ENCODE measurements at regions not wholly inside any gene's neighbourhood (a gene's known extent, or its start where the extent isn't known, plus 50 kb on each side); places are given as distances from the start of the nearest gene placed in this dataset.

DNA sequence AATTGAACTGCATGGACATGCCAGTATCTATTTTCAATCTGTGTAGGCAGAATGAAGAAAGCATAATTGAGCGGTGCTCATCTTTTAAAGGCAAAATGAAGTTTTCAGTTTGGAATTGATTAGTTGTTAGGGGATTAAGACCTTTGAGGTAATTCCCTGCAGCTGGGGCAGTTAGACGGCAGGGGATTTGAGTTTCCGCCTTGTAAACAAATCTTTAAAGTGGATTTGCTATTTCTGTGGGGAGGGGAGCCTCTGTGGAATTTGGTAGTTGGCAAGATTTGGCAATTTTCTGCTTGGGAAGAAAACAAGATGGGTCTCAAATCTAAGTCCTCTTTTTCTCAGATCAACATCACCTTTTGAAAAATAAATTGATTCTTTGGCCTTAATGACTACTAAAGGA lies 212.5 kb upstream of the CNTN6 start:
- Histone ChIP-seq H3K9me3 (ENCODE audit: control insufficient read depth, insufficient read depth, low read depth, low read length) (no peaks in the 10 kb centered on the region), H3K4me1 (ENCODE audit: control insufficient read depth, insufficient read depth, low read length) (no peaks in the 10 kb centered on the region), H3K27ac (ENCODE audit: low read length) (no peak overlapping the region), H3K4me3 (ENCODE audit: low read depth in 2 of 2, low read length in 2 of 2) (no peak overlapping the region), H3K27me3 (ENCODE audit: control insufficient read depth, insufficient read depth, low read length) (no peaks in the 10 kb centered on the region), H3K36me3 (ENCODE audit: control insufficient read depth, insufficient read depth, low read length) (no peaks in the 10 kb centered on the region)
- POLR2A ChIA-PET = no interaction called here
- in situ Hi-C loops (cut with HindIII; ENCODE audit: low pct_unique_long_range_greater_than_20kb, low sequenced_read_pairs) = no loop called here
- intact Hi-C loops (cut with micrococcal nuclease; ENCODE audit: unreplicated experiment) = no loop called here
- DNase-seq (ENCODE audit: low read depth, low spot score) (no peak), ATAC-seq (no peak)
- BruUV-seq (replicated peaks) = no TSS peak
- CTCF ChIA-PET = no interaction called here
- TF ChIP-seq SIN3A (IDR thresholded peaks at IDR 0.05; ENCODE audit: borderline replicate concordance, insufficient read depth, low read depth, low read length) (no peak), TCF7L2 (IDR thresholded peaks at IDR 0.05; ENCODE audit: low read depth, low read length) (no peak), POLR2AphosphoS5 (IDR thresholded peaks at IDR 0.05; ENCODE audit: low read depth, low read length) (no peak)
- TF ChIP-seq, protein P1, sequence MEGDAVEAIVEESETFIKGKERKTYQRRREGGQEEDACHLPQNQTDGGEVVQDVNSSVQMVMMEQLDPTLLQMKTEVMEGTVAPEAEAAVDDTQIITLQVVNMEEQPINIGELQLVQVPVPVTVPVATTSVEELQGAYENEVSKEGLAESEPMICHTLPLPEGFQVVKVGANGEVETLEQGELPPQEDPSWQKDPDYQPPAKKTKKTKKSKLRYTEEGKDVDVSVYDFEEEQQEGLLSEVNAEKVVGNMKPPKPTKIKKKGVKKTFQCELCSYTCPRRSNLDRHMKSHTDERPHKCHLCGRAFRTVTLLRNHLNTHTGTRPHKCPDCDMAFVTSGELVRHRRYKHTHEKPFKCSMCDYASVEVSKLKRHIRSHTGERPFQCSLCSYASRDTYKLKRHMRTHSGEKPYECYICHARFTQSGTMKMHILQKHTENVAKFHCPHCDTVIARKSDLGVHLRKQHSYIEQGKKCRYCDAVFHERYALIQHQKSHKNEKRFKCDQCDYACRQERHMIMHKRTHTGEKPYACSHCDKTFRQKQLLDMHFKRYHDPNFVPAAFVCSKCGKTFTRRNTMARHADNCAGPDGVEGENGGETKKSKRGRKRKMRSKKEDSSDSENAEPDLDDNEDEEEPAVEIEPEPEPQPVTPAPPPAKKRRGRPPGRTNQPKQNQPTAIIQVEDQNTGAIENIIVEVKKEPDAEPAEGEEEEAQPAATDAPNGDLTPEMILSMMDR (IDR thresholded peaks at IDR 0.05) = no peak
- TF ChIP-seq, protein P2, sequence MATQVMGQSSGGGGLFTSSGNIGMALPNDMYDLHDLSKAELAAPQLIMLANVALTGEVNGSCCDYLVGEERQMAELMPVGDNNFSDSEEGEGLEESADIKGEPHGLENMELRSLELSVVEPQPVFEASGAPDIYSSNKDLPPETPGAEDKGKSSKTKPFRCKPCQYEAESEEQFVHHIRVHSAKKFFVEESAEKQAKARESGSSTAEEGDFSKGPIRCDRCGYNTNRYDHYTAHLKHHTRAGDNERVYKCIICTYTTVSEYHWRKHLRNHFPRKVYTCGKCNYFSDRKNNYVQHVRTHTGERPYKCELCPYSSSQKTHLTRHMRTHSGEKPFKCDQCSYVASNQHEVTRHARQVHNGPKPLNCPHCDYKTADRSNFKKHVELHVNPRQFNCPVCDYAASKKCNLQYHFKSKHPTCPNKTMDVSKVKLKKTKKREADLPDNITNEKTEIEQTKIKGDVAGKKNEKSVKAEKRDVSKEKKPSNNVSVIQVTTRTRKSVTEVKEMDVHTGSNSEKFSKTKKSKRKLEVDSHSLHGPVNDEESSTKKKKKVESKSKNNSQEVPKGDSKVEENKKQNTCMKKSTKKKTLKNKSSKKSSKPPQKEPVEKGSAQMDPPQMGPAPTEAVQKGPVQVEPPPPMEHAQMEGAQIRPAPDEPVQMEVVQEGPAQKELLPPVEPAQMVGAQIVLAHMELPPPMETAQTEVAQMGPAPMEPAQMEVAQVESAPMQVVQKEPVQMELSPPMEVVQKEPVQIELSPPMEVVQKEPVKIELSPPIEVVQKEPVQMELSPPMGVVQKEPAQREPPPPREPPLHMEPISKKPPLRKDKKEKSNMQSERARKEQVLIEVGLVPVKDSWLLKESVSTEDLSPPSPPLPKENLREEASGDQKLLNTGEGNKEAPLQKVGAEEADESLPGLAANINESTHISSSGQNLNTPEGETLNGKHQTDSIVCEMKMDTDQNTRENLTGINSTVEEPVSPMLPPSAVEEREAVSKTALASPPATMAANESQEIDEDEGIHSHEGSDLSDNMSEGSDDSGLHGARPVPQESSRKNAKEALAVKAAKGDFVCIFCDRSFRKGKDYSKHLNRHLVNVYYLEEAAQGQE (IDR thresholded peaks at IDR 0.05; ENCODE audit: insufficient read depth in 1 of 2, low read depth in 2 of 2, low read length in 1 of 2) = no peak

DNA sequence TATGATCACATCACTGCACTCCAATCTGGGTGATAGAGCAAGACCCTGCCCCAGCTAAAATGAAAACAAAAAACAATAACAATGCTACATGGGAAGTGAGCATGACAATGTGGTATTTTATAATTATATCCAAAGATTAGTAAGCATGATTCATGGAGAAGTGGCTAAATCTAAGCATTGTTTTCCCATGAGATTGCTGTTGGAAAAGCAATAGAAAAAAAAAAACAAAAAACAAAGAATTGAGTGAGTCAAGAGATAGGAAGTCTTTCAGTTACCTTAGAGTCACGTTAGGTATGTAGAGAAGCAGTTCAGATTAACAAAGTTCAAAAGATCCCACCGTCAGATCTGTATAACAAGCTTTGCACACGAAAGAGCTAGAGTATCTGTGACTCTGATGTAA lies 210.3 kb upstream of the CNTN6 start:
- H3K36me3 ChIP-seq (ENCODE audit: control insufficient read depth, insufficient read depth, low read length) = no peaks in the 10 kb centered on the region
- in situ Hi-C loops (cut with HindIII; ENCODE audit: low pct_unique_long_range_greater_than_20kb, low sequenced_read_pairs) = no loop called here
- TF ChIP-seq, protein P1 (IDR thresholded peaks at IDR 0.05) = no peak
- no peaks in the 10 kb centered on the region for H3K4me1 ChIP-seq (ENCODE audit: control insufficient read depth, insufficient read depth, low read length)
- ATAC-seq (no peak), DNase-seq (ENCODE audit: low read depth, low spot score) (no peak)
- CTCF ChIA-PET = interaction anchor here (0.7 kb wide), 1 partner anchor 16 kb away, joined by 3 read pairs; no protein-coding TSS in a partner anchor
- POLR2A ChIA-PET = no interaction called here
- no peaks in the 10 kb centered on the region for H3K9me3 ChIP-seq (ENCODE audit: control insufficient read depth, insufficient read depth, low read depth, low read length)
- H3K27me3 ChIP-seq (ENCODE audit: control insufficient read depth, insufficient read depth, low read length) = no peaks in the 10 kb centered on the region
- BruUV-seq (replicated peaks) = no TSS peak
- H3K27ac ChIP-seq (ENCODE audit: low read length) = no peak overlapping the region
- intact Hi-C loops (cut with micrococcal nuclease; ENCODE audit: unreplicated experiment) = no loop called here
- H3K4me3 ChIP-seq (ENCODE audit: low read depth in 2 of 2, low read length in 2 of 2) = no peak overlapping the region
